ENCODE measurements at regions not wholly inside any gene's neighbourhood (a gene's known extent, or its start where the extent isn't known, plus 50 kb on each side); places are given as distances from the start of the nearest gene placed in this dataset.
A peak's percentile ranks its signal among the peaks of the same experiment; 100 is the strongest.

DNA sequence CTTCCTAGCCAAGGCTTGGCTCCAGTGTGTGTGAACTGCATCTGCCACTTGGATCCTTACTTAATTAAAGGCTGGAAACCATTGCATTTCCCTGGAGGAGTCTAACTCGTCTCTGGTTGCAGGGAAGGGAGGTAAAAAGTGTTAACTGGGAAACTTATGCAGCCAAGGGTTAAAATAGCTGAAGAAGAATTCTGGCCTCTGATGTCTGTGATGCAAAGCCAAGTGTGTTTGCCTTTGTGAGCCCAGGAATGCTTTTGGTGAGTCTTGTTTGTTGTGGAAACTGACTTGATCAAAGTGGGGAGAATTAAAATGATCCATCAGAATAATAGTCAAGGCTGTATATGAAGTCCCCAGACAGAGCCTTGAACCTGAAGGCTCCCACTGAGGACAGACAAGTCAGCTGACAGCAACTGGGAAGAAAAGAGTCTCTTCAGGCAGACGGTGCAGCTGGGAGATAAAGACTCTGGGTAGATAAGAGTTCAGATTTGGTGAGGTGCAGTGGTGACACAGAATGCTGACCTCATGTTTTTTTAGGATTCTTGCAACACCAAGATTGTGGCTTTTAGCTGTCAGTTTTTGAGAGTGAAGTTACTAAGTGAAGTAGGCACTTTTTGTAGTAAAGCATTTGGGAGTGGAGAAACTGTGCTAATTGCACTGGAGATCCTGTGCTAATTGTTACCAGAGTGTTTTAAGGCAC is 59.5 kb upstream of the WLS start (continued):
- TF ChIP-seq MEIS2 (IDR thresholded peaks at IDR 0.05; ENCODE audit: partially characterized antibody) (peak; percentile 80), MAFF (IDR thresholded peaks at IDR 0.05; ENCODE audit: low read length) (peak; percentile 94), RBM34 (IDR thresholded peaks at IDR 0.05; ENCODE audit: borderline replicate concordance, insufficient read depth, low read length) (no peak), BACH1 (tag; IDR thresholded peaks at IDR 0.05) (peak; percentile 80), NR2C1 (IDR thresholded peaks at IDR 0.05) (no peak), NR2C1 (tag; IDR thresholded peaks at IDR 0.05) (0 out of 2 replicates have a peak, but pooled peaks have one; percentile 49), SUPT5H (IDR thresholded peaks at IDR 0.05) (no peak), KDM1A (IDR thresholded peaks at IDR 0.05) (peak; percentile 94 to 96), JUND (IDR thresholded peaks at IDR 0.05; ENCODE audit: borderline replicate concordance, low read depth, low read length) (peak; percentile 78), JUND (tag; IDR thresholded peaks at IDR 0.05; ENCODE audit: borderline replicate concordance, low read depth, low read length) (peak; percentile 80; the same call in 1 of the 3 replicates), SMARCE1 (IDR thresholded peaks at IDR 0.05) (peak; percentile 92), ZNF766 (CRISPR knock-in tag; conservative IDR thresholded peaks at IDR 0.05) (peak; percentile 78; the same call in 1 of the 2 replicates), TCF3 (CRISPR knock-in tag; IDR thresholded peaks at IDR 0.05) (peak; percentile 87), TEAD4 (IDR thresholded peaks at IDR 0.05; ENCODE audit: low read length) (peak; percentile 86), TEAD4 (CRISPR knock-in tag; IDR thresholded peaks at IDR 0.05; ENCODE audit: borderline replicate concordance) (no peak), POLR2AphosphoS5 (IDR thresholded peaks at IDR 0.05; ENCODE audit: control insufficient read depth, insufficient read depth, low read depth, low read length) (peak; percentile 43; the same call in 1 of the 2 replicates), ZNF143 (CRISPR knock-in tag; IDR thresholded peaks at IDR 0.05) (no peak), TEAD1 (CRISPR knock-in tag; IDR thresholded peaks at IDR 0.05) (peak in 1 of 2 experiments; percentile 85; a peak in 2 of 4 replicates), GATA2 (CRISPR knock-in tag; IDR thresholded peaks at IDR 0.05) (0 out of 2 replicates have a peak, but pooled peaks have one; percentile 51), NFE2 (IDR thresholded peaks at IDR 0.05; ENCODE audit: low read depth) (peak; percentile 66), BHLHE40 (IDR thresholded peaks at IDR 0.05; ENCODE audit: low read length) (peak; percentile 23; the same call in 1 of the 2 replicates), EP400 (IDR thresholded peaks at IDR 0.05) (0 out of 2 replicates have a peak, but pooled peaks have one; percentile 21), POLR2AphosphoS2 (IDR thresholded peaks at IDR 0.05; ENCODE audit: low read length) (no peak), FOXM1 (IDR thresholded peaks at IDR 0.05; ENCODE audit: low read depth) (peak; percentile 58; the same call in 1 of the 2 replicates), FOXM1 (CRISPR knock-in tag; IDR thresholded peaks at IDR 0.05; ENCODE audit: low read depth) (no peak)
- TF ChIP-seq, protein P1, sequence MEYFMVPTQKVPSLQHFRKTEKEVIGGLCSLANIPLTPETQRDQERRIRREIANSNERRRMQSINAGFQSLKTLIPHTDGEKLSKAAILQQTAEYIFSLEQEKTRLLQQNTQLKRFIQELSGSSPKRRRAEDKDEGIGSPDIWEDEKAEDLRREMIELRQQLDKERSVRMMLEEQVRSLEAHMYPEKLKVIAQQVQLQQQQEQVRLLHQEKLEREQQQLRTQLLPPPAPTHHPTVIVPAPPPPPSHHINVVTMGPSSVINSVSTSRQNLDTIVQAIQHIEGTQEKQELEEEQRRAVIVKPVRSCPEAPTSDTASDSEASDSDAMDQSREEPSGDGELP (CRISPR knock-in tag; IDR thresholded peaks at IDR 0.05; ENCODE audit: borderline replicate concordance): peak; percentile 54; the same call in 1 of the 2 replicates
- TF ChIP-seq, protein P2, sequence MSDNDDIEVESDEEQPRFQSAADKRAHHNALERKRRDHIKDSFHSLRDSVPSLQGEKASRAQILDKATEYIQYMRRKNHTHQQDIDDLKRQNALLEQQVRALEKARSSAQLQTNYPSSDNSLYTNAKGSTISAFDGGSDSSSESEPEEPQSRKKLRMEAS (CRISPR knock-in tag; IDR thresholded peaks at IDR 0.05): no peak
- TF ChIP-seq, protein P3, sequence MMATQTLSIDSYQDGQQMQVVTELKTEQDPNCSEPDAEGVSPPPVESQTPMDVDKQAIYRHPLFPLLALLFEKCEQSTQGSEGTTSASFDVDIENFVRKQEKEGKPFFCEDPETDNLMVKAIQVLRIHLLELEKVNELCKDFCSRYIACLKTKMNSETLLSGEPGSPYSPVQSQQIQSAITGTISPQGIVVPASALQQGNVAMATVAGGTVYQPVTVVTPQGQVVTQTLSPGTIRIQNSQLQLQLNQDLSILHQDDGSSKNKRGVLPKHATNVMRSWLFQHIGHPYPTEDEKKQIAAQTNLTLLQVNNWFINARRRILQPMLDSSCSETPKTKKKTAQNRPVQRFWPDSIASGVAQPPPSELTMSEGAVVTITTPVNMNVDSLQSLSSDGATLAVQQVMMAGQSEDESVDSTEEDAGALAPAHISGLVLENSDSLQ (IDR thresholded peaks at IDR 0.05): peak; percentile 83
- TF ChIP-seq, protein P4, sequence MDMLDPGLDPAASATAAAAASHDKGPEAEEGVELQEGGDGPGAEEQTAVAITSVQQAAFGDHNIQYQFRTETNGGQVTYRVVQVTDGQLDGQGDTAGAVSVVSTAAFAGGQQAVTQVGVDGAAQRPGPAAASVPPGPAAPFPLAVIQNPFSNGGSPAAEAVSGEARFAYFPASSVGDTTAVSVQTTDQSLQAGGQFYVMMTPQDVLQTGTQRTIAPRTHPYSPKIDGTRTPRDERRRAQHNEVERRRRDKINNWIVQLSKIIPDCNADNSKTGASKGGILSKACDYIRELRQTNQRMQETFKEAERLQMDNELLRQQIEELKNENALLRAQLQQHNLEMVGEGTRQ (CRISPR knock-in tag; IDR thresholded peaks at IDR 0.05): peak; percentile 42; the same call in 1 of the 2 replicates
